GM19239 (cell line): ENCODE measurements at regions not wholly inside any gene's neighbourhood (a gene's known extent, or its start where the extent isn't known, plus 50 kb on each side); places are given as distances from the start of the nearest gene placed in this dataset.

ENCODE experiments used
- DNase-seq: peaks from one replicate; pipeline ENCODE4 v3.0.0; 2011; ENCODE audit warnings: low spot score; ENCODE audit not compliant: insufficient read length
- FAIRE-seq: peaks from 2 replicates; lab custom pipeline; 2011; peaks lifted over from hg19 to GRCh38; lab: Jason Lieb, UNC

GRCh38 chr4:187767687-187768086, 227.9 kb upstream of the ZFP42 start:
- DNase-seq: no peak
- FAIRE-seq: no peak

GRCh38 chr4:187770345-187770744, 225.2 kb upstream of the ZFP42 start:
- DNase-seq: no peak
- FAIRE-seq: no peak

- no peak for FAIRE-seq
Measured at GRCh38 chr4:187777954-187778353, 217.6 kb upstream of the ZFP42 start.

GRCh38 chr4:187780070-187780469, 215.5 kb upstream of the ZFP42 start:
- DNase-seq (no peak), FAIRE-seq (no peak)

More at GRCh38 chr4:187777954-187778353, 217.6 kb upstream of the ZFP42 start:
- DNase-seq: no peak

- FAIRE-seq (no peak), DNase-seq (no peak)
Measured at GRCh38 chr4:187782286-187782824, 213.2 kb upstream of the ZFP42 start.

- DNase-seq (no peak), FAIRE-seq (no peak)
Measured at GRCh38 chr4:187786190-187786589, 209.4 kb upstream of the ZFP42 start.

- FAIRE-seq: no peak
Measured at GRCh38 chr4:187789078-187789477, 206.5 kb upstream of the ZFP42 start.

GRCh38 chr4:187795737-187796136, 199.8 kb upstream of the ZFP42 start:
- DNase-seq (no peak), FAIRE-seq (no peak)

More at GRCh38 chr4:187789078-187789477, 206.5 kb upstream of the ZFP42 start:
- DNase-seq: no peak

- no peak for FAIRE-seq
- DNase-seq: no peak
Measured at GRCh38 chr4:187798385-187798784, 197.2 kb upstream of the ZFP42 start.

GRCh38 chr4:187799735-187800134, 195.8 kb upstream of the ZFP42 start:
- DNase-seq: no peak
- FAIRE-seq: no peak

- DNase-seq: no peak
Measured at GRCh38 chr4:187811591-187811990, 184.0 kb upstream of the ZFP42 start.

GRCh38 chr4:187814737-187815465, 180.7 kb upstream of the ZFP42 start:
- DNase-seq (no peak), FAIRE-seq (no peak)

More at GRCh38 chr4:187811591-187811990, 184.0 kb upstream of the ZFP42 start:
- FAIRE-seq: no peak

GRCh38 chr4:187826725-187827124, 168.8 kb upstream of the ZFP42 start:
- no peak for FAIRE-seq
- DNase-seq: no peak

- no peak for FAIRE-seq
- DNase-seq: no peak
Measured at GRCh38 chr4:187827631-187828030, 167.9 kb upstream of the ZFP42 start.

GRCh38 chr4:187839765-187840164, 155.8 kb upstream of the ZFP42 start:
- no peak for DNase-seq
- FAIRE-seq: no peak

- DNase-seq: no peak
- FAIRE-seq: no peak
Measured at GRCh38 chr4:187840814-187841213, 154.8 kb upstream of the ZFP42 start.

GRCh38 chr4:187849556-187850225, 145.9 kb upstream of the ZFP42 start:
- DNase-seq (no peak), FAIRE-seq (no peak)

- no peak for FAIRE-seq
- DNase-seq: no peak
Measured at GRCh38 chr4:187865914-187866313, 129.7 kb upstream of the ZFP42 start.

GRCh38 chr4:187883049-187883448, 112.5 kb upstream of the ZFP42 start:
- DNase-seq: no peak
- no peak for FAIRE-seq

GRCh38 chr4:187883836-187884475, 111.6 kb upstream of the ZFP42 start:
- no peak for FAIRE-seq
- no peak for DNase-seq

GRCh38 chr4:187887906-187888305, 107.7 kb upstream of the ZFP42 start:
- FAIRE-seq (no peak), DNase-seq (no peak)
